ENCODE measurements at regions not wholly inside any gene's neighbourhood (a gene's known extent, or its start where the extent isn't known, plus 50 kb on each side); places are given as distances from the start of the nearest gene placed in this dataset.
"Not testable (repeated sequence)": the region's sequence is repeated elsewhere in the genome, so short reads cannot be mapped to it uniquely, and the experiment has no call there.

DNA sequence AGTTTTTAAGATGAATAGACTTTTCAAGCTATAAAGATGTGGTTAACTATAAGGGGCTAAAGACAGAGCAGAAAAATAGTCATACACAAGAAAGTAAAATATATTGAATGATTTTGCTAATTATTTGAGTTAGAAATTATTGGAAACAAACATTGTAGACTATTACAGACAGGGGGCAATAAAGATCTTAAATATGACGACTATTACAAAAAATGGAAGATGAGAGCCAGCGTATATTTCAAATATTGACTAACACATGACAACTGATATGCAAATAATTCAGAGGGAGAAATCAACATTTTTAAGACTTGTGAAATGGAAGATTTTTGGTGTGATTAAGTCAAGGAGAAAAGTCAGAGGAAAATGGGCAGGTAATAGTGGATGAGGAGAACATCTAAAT is 520.2 kb upstream of the NUDT12 start:
- ChIA-PET POLR2A (no interaction called here), CTCF (interaction anchor here (0.9 kb wide), 1 partner anchor 10 kb away, joined by 3 read pairs; no protein-coding TSS in a partner anchor)
- Histone ChIP-seq H3K27me3 (ENCODE audit: control insufficient read depth, insufficient read depth, low read length) (no peaks in the 10 kb centered on the region), H3K27ac (ENCODE audit: low read depth, low read length) (no peak overlapping the region), H3K9me3 (ENCODE audit: control insufficient read depth, insufficient read depth, low read length) (no peaks in the 10 kb centered on the region), H3K4me3 (ENCODE audit: low read depth, low read length) (no peak overlapping the region)
- TF ChIP-seq CTCF (IDR thresholded peaks at IDR 0.05; ENCODE audit: low read depth, low read length), result no peak
- DNase-seq (ENCODE audit: low read depth, low spot score), result no peak

- DNase-seq (ENCODE audit: low read depth, low spot score), result no peak
These were observed 518.6 kb upstream of the NUDT12 start for GRCh38 chr5:104081232-104081631.

GRCh38 chr5:104080646-104081175 is 518.1 kb upstream of the NUDT12 start:
- ChIA-PET POLR2A (no interaction called here), CTCF (interaction anchor here (0.6 kb wide), 1 partner anchor 105 kb away, joined by 3 read pairs; no protein-coding TSS in a partner anchor)
- H3K4me3 ChIP-seq (ENCODE audit: low read depth, low read length), result no peak overlapping the region
- TF ChIP-seq CTCF (IDR thresholded peaks at IDR 0.05; ENCODE audit: low read depth, low read length), result no peak
- no peaks in the 10 kb centered on the region for H3K27me3 ChIP-seq (ENCODE audit: control insufficient read depth, insufficient read depth, low read length)
- H3K9me3 ChIP-seq (ENCODE audit: control insufficient read depth, insufficient read depth, low read length), result no peaks in the 10 kb centered on the region
- H3K27ac ChIP-seq (ENCODE audit: low read depth, low read length), result no peak overlapping the region
- no peak for DNase-seq (ENCODE audit: low read depth, low spot score)

More at GRCh38 chr5:104081232-104081631, 518.6 kb upstream of the NUDT12 start:
- no peaks in the 10 kb centered on the region for H3K9me3 ChIP-seq (ENCODE audit: control insufficient read depth, insufficient read depth, low read length)
- ChIA-PET POLR2A (no interaction called here), CTCF (no interaction called here)
- H3K27me3 ChIP-seq (ENCODE audit: control insufficient read depth, insufficient read depth, low read length), result no peaks in the 10 kb centered on the region
- H3K4me3 ChIP-seq (ENCODE audit: low read depth, low read length), result no peak overlapping the region
- no peak for TF ChIP-seq CTCF (IDR thresholded peaks at IDR 0.05; ENCODE audit: low read depth, low read length)
- H3K27ac ChIP-seq (ENCODE audit: low read depth, low read length), result no peak overlapping the region

- POLR2A ChIA-PET; H3K9me3 ChIP-seq (ENCODE audit: control insufficient read depth, insufficient read depth, low read length): not testable (repeated sequence)
These were observed 517.5 kb upstream of the NUDT12 start for GRCh38 chr5:104079861-104080645.

DNA sequence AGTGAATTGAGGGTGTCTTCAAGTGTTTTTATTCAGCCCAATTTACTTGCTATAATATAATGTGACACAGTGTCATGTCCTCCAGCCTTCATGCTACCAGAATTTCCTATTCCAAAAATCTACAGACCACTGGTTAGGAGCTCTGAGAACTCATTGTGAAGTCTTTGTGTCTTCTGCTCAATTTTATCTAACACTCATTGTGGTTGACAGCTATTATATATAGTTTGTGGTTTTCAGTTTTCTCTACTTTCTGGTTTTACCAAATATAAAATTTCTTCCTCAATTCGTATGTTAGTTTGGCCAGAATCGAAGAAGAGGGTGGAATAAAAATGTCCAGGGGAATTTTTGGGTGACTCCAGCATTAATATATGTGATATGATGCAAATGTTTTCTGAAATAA is 509.3 kb upstream of the NUDT12 start:
- Histone ChIP-seq H3K4me3 (ENCODE audit: low read depth, low read length) (no peak overlapping the region), H3K27ac (ENCODE audit: low read depth, low read length) (no peak overlapping the region), H3K27me3 (ENCODE audit: control insufficient read depth, insufficient read depth, low read length) (no peaks in the 10 kb centered on the region), H3K9me3 (ENCODE audit: control insufficient read depth, insufficient read depth, low read length) (no peaks in the 10 kb centered on the region)
- ChIA-PET POLR2A (no interaction called here), CTCF (no interaction called here)
- DNase-seq (ENCODE audit: low read depth, low spot score), result no peak
- TF ChIP-seq CTCF (IDR thresholded peaks at IDR 0.05; ENCODE audit: low read depth, low read length), result no peak

More at GRCh38 chr5:104079861-104080645, 517.5 kb upstream of the NUDT12 start:
- H3K27ac ChIP-seq (ENCODE audit: low read depth, low read length); H3K4me3 ChIP-seq (ENCODE audit: low read depth, low read length); H3K27me3 ChIP-seq (ENCODE audit: control insufficient read depth, insufficient read depth, low read length); DNase-seq (ENCODE audit: low read depth, low spot score): not testable (repeated sequence)
- CTCF ChIA-PET, result interaction anchor here (0.6 kb wide), 1 partner anchor 104 kb away, joined by 3 read pairs; no protein-coding TSS in a partner anchor
